DMS153 treated with DMSO at 0.1 percent for 48 hours (cell line): ENCODE measurements at regions not wholly inside any gene's neighbourhood (a gene's known extent, or its start where the extent isn't known, plus 50 kb on each side); places are given as distances from the start of the nearest gene placed in this dataset.

Experiments
- DNase-seq: peaks from one replicate; lab custom pipeline; 2025; ENCODE audit not compliant: unreplicated experiment; lab: John Stamatoyannopoulos, UW

GRCh38 chr6:40946738-40947301 is 92.2 kb downstream of the UNC5CL start:
- DNase-seq, result no peak

GRCh38 chr6:40937491-40937890 is 101.5 kb downstream of the UNC5CL start:
- no peak for DNase-seq

GRCh38 chr6:40936818-40937251 is 102.2 kb downstream of the UNC5CL start:
- DNase-seq, result no peak

- no peak for DNase-seq
Observed at GRCh38 chr6:40933864-40934263, 105.2 kb downstream of the UNC5CL start.

GRCh38 chr6:40932953-40933352 is 106.1 kb downstream of the UNC5CL start:
- no peak for DNase-seq

- no peak for DNase-seq
Observed at GRCh38 chr6:40932366-40932765, 106.7 kb downstream of the UNC5CL start.

GRCh38 chr6:40931931-40932330 is 107.1 kb downstream of the UNC5CL start:
- DNase-seq, result no peak

GRCh38 chr6:40930555-40930954 is 108.5 kb downstream of the UNC5CL start:
- DNase-seq, result no peak

GRCh38 chr6:40930045-40930444 is 109.0 kb downstream of the UNC5CL start:
- no peak for DNase-seq

- no peak for DNase-seq
Observed at GRCh38 chr6:40929176-40929575, 109.8 kb downstream of the UNC5CL start.

- no peak for DNase-seq
Observed at GRCh38 chr6:40928763-40929162, 110.3 kb downstream of the UNC5CL start.

- DNase-seq, result no peak
Observed at GRCh38 chr6:40928307-40928706, 110.7 kb downstream of the UNC5CL start.

- DNase-seq, result no peak
Observed at GRCh38 chr6:40925341-40925740, 113.7 kb downstream of the UNC5CL start.

GRCh38 chr6:40924839-40925238 is 114.2 kb downstream of the UNC5CL start:
- DNase-seq, result no peak

GRCh38 chr6:40923880-40924279 is 115.1 kb downstream of the UNC5CL start:
- no peak for DNase-seq

GRCh38 chr6:40923326-40923725 is 115.7 kb downstream of the UNC5CL start:
- no peak for DNase-seq

GRCh38 chr6:40922281-40922680 is 116.7 kb downstream of the UNC5CL start:
- no peak for DNase-seq

GRCh38 chr6:40918040-40918651 is 120.9 kb downstream of the UNC5CL start:
- no peak for DNase-seq

GRCh38 chr6:40917603-40918002 is 121.4 kb downstream of the UNC5CL start:
- DNase-seq, result no peak

GRCh38 chr6:40916845-40917244 is 122.2 kb downstream of the UNC5CL start:
- DNase-seq, result no peak

GRCh38 chr6:40915165-40915564 is 123.9 kb downstream of the UNC5CL start:
- DNase-seq, result no peak

GRCh38 chr6:40914005-40914404 is 125.0 kb downstream of the UNC5CL start:
- DNase-seq, result no peak
